Dermis blood vessel endothelial cell (primary cell): ENCODE measurements at regions not wholly inside any gene's neighbourhood (a gene's known extent, or its start where the extent isn't known, plus 50 kb on each side); places are given as distances from the start of the nearest gene placed in this dataset.

Experiments
- DNase-seq: peaks from one replicate; pipeline ENCODE4 v3.0.0; 2010

DNA sequence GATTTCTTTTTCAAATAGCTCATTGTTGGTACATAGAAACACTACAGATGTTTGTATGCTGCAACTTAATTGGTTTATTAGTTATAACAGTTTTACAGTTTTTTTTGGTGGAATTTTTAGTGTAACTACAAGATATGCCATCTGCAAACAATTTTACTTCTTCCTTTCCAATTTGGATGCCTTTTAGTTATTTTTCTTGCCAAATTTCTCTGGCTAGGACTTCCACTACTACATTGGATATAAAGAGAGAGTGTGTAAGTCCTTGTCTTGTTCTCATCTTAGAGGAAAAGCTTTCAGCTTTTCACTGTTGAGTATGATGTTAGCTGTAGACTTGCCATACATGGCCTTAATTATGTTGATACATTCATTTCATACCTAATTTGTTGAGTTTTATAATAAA is 143.6 kb upstream of the EOMES start:
- DNase-seq = no peak

DNA sequence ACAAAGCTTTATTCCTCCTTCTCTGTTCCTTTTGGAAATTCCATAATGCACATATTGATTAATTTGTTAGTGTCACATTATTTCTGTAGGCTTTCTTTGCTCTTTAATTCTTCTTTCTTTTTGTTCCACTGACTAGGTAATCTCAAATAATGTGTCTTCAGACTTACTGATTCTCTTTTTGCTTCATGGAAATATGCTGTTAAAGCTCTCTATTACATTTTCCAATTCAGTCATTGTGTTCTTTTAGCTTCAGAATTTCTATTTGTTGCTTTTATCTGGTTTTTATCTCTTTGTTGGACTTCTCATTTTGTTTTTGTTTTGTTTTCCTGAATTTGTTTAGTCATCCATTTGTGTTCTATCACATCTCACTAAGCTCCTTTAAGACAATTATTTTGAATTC is 147.0 kb upstream of the EOMES start:
- DNase-seq = no peak

GRCh38 chr3:27877061-27878013 is 155.2 kb upstream of the EOMES start:
- no peak for DNase-seq

DNA sequence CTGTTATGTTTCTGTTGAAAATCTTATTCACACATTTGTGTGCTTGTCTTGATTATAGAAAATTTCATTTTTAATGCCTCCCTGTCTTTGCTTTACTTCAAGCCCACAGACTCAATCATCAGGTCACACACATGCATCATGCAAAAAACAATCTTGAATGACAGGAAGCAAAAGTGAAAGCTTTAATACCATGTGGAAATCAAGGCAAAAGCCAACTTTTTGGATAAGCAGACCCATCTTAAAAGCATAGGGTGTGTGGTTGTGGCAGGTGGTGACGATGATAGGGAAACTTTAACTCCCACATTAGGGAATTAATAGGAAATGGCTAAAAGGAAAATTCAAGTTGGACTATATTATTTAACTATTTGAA is 155.9 kb upstream of the EOMES start:
- DNase-seq = no peak

DNA sequence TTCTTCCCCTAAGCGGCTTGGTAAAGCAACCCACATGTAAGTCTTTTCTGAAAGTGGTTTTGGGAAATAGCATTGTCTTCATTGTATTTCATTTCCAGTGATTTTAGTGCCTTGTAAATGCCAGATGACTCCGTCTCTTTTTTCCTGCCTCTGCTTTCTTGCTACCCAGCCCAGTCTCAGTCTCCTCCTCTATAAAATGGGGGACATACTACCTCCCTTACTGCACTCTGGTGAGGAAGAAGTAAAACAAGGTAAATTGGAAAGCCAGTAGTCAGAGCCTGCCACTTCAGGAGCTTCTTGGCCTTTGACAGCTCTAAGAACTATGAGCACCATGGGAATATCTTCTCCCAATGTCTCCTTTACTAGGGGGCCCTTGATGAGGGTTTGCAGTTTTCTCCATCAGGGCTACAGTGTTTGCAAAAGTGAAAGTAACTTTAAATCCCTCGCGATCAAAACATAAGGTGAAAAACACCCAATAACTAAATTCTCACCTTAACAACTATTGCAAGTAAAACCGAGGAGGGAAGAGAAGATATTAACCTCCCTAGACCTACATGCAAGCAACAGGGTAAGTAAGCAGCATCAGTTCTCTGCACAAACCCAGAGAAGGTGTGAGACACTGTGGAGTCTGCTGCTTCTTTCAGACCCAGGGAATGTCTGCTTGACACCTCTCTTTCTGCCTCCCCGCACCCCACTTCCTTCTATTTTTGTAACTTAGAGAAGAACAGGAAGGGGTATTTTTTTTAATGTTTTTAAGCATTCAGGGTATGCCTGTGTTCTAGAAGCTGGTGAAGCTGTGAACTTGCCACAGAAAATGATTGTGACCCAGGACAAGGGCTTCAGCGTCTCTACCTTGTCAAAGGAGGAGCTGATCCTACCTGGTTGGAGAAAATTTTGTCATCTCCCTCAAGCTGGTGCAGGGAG is 159.1 kb upstream of the EOMES start:
- DNase-seq = no peak

GRCh38 chr3:27883266-27883665 is 161.1 kb upstream of the EOMES start:
- DNase-seq = no peak

GRCh38 chr3:27885641-27886040 is 163.5 kb upstream of the EOMES start:
- DNase-seq = no peak

DNA sequence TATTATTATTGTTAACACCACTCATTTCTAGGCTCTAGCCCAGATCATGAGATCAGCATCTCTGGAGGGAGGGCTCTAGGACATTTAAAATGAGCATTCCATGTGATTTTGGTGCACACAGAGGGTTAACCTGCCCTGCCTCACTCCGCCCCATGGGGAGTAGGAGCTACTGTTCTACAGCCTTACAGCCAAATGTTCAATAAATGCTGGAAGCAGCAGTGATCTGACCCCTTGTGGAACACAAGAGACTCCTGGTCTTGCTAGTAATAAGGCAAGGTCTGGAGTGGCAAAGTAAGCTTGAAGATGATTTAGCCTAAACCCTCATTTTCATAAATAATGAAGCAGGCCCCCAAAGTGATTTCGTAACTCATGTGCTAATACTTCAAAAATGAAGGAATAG is 166.4 kb upstream of the EOMES start:
- peak; percentile 1 for DNase-seq

- DNase-seq = no peak
Measured at GRCh38 chr3:27889745-27890144, 167.6 kb upstream of the EOMES start.

GRCh38 chr3:27900316-27900715 is 178.2 kb upstream of the EOMES start:
- DNase-seq = no peak

- DNase-seq = no peak
Measured at GRCh38 chr3:27903446-27903845, 181.3 kb upstream of the EOMES start.

GRCh38 chr3:27905625-27906024 is 183.5 kb upstream of the EOMES start:
- DNase-seq = no peak

- no peak for DNase-seq
Measured at GRCh38 chr3:27907148-27907547, 185.0 kb upstream of the EOMES start.

- no peak for DNase-seq
Measured at GRCh38 chr3:27907929-27908328, 185.8 kb upstream of the EOMES start.

DNA sequence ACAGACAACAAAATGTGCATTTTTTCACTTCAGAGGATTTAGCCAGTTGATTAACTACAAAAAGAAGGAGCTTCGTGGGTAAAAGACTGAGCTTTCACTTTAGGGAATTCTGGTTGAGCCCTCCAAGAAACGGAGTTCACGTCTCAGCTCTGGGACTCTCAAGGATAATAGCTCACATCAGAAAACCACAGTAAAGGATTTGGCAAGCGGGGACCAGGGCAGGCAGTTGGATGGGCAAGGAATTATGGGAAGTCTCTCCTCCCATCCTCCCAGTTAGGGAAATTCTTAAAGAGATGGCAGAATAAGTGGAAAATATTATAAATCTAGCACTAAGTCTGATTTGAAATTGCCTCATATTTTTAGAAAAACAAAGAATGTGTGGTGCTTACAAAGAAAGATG is 188.3 kb upstream of the EOMES start:
- no peak for DNase-seq

GRCh38 chr3:27914199-27914598 is 192.1 kb upstream of the EOMES start:
- DNase-seq = no peak

DNA sequence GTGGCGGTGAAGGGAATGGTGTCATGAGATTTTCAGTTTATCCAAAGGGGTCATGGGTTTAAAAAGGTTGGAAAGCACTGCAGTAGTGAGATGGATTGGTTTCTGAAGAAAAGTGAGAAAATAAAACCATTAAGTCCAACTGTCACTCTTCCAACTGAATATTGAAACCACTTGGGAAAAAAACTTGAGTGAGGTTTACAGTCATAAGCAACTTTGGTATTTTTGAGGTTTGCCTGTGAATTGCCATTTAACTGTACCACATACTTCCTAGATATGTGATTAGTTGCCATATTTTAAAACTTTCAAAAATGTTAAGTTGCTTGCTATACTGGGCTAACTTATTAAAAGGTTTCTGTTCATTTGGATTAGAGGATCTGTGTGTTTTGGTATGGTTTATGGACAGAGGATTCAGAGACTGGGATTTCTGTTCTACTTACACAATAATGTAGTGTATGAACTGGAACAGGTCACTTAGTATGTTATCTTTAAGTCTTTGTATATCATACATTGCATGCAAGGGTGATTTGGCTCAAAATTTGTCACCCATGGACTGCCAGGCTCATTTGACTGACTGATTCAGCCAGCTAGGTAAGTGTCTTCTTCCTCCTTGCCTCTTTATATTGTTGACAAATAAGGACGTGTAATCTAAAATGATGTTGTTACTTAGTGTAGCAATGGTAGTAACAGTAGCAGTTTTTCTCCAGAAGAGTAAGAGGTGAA is 201.4 kb upstream of the EOMES start:
- DNase-seq = no peak

DNA sequence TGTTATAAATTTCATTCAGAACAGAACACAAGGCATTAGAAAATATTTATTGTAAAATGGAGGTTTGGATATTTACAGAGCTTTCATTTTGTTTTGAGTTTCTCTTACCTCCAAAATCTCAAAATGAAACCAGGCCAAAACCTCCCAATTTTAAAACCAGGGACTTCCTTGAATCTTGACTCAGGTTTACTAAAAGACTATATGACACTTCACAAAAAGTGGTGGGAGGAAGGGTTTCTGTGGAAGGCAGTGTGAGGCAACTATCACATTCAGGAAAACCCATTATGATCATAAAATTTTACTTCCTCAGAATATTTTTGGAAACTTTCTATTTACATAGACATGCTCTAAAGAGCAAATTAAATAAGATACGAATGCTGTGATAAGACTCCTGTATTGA is 205.8 kb upstream of the EOMES start:
- DNase-seq = no peak

DNA sequence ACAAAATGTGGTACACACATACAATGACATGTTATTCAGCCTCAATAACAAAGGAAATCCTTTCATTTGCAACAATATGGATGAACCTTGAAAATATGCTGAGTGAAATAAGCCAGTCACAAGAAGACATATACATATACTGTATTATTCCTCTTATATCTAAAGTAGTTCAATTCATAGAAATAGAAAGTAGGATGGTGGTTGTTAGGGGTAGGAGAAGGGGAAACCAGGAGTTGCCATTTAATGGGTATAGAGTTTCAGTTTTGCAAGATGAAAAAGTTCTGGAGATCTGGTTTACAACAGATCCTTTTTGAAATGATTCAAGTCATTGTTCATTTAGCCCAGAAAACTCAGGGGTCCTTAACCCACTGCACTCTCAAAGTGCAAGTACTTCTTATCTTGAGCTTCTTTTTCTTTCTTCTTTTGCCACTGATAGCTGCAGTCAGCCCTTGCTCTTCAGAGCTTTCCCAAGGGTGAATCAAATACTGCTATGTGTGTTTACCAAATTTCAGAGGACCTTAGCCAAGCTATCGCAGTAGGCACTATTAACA is 208.0 kb upstream of the EOMES start:
- no peak for DNase-seq

DNA sequence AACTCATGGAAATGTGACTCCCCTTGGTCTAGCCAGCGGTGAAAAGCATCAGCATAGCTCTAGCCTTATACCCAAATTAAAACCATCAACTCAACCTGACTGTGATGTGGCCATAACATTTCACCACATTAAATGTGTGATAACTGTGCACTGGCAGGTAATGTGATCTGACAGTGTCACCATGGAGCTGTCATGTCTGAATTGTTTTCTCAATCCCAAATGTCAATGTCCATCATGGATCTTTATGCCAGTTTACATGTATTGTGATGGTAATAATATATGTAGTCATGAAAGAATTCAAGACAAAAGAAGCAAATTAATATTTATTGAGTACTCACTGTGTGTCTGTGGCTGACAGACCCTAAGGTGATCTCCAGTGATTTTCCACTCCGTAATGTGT is 213.4 kb upstream of the EOMES start:
- DNase-seq = no peak

- no peak for DNase-seq
Measured at GRCh38 chr3:27939521-27939920, 217.4 kb upstream of the EOMES start.

DNA sequence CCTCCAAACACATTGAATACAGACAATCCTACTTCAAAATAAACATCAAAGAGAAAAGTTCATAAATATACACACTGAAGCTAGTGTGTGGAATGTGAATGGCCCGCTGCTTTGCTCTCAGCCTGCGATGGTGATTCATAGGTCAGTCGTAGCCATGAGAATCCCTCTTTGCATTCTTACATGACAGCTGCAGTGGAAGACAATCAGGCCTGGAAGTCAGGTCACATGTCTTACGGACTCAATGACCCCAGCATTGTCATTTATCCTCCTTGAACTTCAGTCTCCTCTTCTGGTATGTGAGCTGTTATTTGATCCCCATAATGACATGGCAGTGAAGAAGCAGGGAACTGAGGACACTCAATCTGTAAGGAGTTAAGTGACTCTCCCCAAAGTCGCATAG is 217.8 kb upstream of the EOMES start:
- DNase-seq = no peak

- DNase-seq = peak; percentile 1
Measured at GRCh38 chr3:27943106-27943505, 221.0 kb upstream of the EOMES start.
